ENCODE measurements at regions not wholly inside any gene's neighbourhood (a gene's known extent, or its start where the extent isn't known, plus 50 kb on each side); places are given as distances from the start of the nearest gene placed in this dataset.

GRCh38 chr9:99555792-99556191 lies 265.9 kb upstream of the NR4A3 start:
- no peak for DNase-seq

DNA sequence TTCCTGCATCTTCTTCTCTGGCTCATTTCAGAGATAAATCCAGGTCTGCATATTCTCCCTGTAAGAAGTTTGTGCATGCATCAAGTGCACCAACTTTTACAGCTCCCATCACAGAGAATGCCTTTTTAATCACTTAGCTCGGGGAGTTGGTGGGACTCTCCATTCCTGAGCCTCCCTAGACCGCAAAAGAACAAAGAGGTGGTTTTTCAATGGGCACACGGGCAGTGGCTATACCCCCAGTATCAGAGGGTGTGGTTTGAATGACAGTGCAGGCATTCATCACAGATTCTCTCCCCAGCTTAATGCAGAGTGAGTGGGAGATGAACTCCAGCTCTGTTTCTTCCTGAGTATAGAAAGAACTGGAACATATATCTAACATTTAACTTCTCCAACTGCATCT lies 264.7 kb upstream of the NR4A3 start:
- no peak for DNase-seq

- no peak for DNase-seq
These were observed 263.9 kb upstream of the NR4A3 start for GRCh38 chr9:99557816-99558215.

DNA sequence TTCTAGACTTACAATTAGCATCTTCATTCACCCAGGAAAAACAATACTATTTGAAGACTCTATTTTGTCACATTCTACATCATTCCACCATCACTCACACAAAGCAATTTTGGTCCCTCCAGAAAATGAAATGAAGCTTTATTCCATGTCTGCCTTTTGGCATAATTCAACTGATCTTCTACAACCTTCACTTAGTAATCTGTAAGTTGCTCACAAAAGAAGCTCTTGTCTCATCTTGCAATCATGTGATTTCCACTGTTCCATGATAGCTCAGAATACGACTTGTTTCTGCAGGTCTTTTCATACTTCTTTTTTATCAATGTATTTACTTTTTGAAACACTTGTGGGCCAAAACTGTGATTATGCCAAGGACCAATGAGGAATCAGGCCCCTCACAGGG lies 261.9 kb upstream of the NR4A3 start:
- no peak for DNase-seq

- DNase-seq: no peak
These were observed 261.1 kb upstream of the NR4A3 start for GRCh38 chr9:99560561-99560960.

GRCh38 chr9:99561509-99561917 lies 260.2 kb upstream of the NR4A3 start:
- DNase-seq: no peak

GRCh38 chr9:99561961-99562565 lies 259.6 kb upstream of the NR4A3 start:
- no peak for DNase-seq

DNA sequence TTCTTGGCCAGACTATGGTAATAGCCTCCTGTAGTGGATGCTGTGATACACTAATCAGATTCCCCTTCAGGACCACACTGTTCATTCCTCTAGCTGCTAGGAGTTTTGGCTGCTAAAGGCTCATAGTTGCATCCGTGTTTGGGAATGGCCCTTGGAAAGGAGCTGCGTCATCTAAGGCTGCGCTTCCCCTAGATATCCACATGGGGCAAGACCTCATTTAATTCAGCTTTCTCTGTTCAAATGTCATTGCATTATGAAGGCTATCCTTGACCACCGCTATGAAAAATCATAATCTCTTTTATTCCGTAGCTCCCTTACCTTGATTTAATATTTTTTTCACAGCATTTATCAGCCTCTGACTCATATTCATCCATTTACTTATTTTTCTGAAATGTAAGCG lies 258.3 kb upstream of the NR4A3 start:
- DNase-seq: no peak

GRCh38 chr9:99565203-99565602 lies 256.5 kb upstream of the NR4A3 start:
- no peak for DNase-seq

DNA sequence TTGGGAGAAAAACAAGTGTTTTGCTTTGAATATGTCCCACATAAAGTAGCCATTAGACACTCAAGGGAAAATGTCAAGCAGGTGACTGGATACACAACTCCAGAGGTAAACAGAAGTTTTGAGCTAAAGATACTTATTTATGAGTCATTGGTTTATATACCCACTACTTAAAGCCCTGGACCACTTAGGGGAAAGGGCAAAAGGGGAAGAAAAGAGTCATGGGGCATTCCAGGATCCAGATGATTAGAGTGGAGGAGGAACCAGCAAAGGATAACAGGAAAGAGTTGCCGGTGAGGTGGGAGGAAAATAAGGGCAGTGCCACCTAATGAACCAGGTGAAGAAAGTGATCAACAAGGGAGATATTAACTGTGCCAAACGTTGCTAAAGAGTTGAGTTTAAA lies 254.2 kb upstream of the NR4A3 start:
- DNase-seq: no peak

DNA sequence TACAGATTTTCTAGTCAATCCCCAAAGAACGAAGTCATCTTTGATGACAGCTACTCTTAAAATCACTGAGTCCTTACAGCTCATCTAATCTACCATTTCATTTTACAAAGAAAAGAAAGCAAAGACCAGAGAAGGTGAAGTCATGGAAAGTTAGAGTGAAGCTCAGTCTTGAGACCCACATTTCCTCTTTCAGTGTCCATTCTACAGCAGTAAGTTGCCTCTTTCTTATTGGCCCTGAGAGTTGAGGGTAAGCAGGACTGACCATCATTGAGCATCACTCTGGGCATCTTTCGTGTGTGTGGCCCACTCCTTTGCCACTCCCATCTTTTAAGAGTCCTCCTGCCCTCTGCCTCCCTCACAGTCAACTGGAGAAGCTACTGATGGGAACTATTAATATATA lies 251.8 kb upstream of the NR4A3 start:
- no peak for DNase-seq

GRCh38 chr9:99572567-99572966 lies 249.1 kb upstream of the NR4A3 start:
- DNase-seq: no peak

DNA sequence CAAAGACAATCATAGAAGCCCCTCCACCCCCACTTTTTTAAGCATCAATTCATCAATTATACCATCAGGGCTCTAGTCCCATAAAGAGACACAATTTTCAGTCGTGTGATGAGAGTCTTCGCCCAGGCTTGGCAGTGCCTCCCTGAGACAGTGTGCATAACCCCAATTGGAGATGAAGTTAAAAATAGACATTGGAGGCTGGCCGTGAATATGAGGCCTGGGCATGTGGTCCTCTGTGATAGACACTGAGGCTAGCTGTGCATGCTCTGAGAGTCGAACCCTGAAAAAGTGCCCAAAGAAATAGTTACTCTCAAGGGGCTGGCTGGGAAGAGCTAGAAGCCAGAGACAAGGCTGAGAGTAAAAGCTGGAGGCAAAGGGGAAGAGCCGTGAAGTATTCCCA lies 248.6 kb upstream of the NR4A3 start:
- DNase-seq: no peak

DNA sequence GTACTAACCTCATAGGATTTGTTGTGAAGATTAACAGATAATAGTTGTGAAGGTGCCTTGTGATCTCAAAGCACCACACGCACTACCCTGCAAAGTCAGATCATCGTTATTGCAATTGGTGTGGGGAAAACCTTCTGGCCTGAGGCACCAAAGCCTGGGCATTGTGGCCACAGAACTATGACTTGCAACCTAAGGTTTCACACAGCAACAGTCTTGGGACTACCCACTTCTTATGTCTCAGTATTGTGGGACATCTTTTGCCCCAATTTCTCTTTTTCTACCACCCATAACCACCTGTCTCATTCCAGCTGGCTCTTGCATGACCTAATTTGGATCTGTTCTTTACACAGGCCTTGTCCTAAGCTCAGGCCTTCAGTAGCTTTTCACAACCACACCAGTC lies 247.8 kb upstream of the NR4A3 start:
- DNase-seq: no peak

DNA sequence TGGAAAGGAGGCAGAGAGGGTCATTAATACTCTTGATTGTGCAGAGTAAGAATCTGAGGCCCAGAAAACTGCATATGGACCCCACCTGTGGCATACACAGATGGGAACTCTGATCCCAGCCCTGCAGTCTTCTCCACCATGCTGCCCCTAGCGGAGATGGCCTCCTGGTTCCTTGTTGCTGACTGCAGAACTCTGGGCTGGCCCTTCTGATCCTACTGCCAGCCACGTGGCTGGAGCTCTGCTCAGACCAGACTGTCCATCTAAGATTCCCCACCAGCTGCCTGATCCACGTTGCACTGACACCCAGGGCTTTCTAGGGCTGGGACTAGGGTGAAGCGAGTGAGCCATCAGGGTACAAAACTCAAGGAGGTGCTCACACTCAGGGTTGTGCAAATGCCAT lies 245.7 kb upstream of the NR4A3 start:
- no peak for DNase-seq

DNA sequence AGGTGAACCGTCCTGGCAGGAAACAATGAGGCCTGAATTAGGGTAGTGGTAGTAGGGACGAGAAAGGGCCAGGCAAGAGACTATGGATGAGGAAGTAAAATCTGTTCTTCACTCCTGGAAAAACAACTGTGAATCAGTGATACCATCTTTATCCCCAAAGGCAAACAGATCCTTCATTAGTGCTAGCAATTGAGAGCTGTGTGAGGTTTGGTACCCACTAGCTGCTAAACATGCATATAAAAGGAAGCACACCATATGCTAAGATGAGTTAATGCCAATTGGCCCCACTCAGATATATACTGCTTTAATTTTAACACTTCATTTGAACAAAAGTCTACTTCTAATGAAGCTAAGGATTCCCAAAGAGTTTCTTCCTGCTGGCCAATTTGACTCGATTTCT lies 244.8 kb upstream of the NR4A3 start:
- no peak for DNase-seq

DNA sequence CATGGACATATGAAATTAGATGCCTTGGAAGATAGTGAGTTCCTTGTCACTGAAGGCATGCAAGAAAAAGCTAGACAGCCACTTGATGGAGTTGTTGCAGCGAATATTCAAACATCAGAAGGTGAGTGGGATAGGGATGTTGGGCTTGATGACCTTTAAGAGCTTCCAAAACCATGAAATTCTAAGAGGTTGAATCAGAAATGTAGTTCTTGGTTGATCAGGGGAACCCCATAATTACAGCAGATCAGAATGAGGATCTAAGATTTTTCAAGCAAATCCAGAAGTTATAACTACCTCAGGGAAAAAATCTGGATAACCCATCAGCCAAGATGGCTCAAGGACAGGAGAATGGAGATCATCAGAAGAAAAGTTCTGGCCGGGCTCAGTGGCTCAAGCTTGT lies 244.3 kb upstream of the NR4A3 start:
- DNase-seq: no peak

DNA sequence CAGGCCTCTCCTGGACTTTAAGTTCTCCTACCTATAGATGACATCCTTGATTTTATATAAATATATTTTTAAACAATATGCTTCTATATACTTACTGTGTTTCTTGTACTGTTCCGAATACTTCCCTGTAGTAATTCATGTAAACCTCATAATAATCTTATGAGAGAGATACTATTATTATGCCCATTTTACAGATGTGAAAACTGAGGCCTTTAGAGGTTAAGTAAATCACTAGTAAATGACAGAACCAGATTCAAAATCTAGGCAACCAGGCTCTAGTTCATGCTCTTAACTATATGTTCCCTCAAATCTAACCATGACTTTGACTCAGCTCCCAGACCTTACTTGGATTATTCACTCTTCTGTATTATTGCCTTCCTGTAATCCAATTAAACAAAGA lies 243.0 kb upstream of the NR4A3 start:
- no peak for DNase-seq

DNA sequence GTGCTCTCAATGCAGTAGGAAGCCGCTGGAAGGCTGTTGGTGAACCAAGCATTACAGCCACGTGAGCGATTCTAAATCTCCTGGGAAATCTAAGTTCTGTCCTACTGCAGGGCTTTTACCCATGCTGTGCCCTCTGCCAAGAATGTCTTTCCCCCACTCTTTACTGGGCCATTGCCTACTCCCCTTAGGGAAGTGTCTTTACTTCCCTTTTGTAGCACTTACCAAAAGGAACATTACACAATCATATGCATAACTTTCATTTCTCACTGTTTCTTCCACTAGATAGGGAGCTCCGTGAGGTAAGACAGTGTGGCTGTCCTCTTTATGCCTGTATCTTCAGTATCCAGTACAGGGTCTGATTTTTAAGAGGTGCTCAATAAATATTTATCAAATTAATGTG lies 241.7 kb upstream of the NR4A3 start:
- DNase-seq: no peak

GRCh38 chr9:99582814-99583213 lies 238.9 kb upstream of the NR4A3 start:
- no peak for DNase-seq

GRCh38 chr9:99588299-99588698 lies 233.4 kb upstream of the NR4A3 start:
- DNase-seq: no peak

GRCh38 chr9:99588747-99589146 lies 232.9 kb upstream of the NR4A3 start:
- DNase-seq: no peak

GRCh38 chr9:99590410-99590809 lies 231.3 kb upstream of the NR4A3 start:
- DNase-seq: no peak

DNA sequence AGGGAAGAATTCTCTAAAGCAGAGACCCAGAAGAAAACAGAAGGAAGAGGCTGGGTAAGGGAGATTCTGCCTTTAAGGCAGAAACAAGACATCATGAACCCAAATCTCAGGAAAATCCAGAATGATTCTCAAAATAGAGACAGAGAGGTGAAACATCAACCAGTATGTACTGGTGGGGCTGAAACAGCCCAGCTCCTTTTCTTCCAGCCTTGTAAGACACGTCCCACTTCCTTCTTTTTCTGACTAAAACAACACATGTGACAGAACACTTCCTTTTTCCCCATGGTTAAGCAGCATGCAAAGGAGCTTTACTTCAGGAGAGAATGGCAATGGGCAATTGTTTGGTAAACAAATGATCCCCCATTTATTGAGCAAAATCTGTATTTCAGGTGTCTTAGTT lies 230.8 kb upstream of the NR4A3 start:
- peak; percentile 13 for DNase-seq

DNA sequence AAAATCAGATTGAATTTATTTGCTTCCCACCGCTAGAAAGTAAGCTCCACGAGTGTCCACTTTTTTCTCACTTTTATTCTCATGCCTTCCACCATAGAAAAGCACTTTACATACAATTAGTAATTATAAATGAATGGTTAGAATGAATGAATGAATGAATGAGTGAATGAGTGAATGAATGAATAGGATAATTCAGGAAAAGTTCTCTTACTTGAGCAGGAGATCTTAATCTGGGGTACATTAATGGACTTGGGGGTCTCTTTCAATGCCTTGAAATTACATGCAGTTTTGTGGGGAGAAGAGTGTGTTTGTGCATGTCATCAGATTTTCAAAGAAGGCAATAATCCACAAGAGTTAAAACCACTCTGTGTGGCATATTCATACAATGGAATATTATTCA lies 229.9 kb upstream of the NR4A3 start:
- DNase-seq: no peak

Measured in CD4-positive, alpha-beta T cell treated with Interleukin-21 for 1 hour (primary cell).